Neural cell (in vitro differentiated cells): ENCODE measurements at regions not wholly inside any gene's neighbourhood (a gene's known extent, or its start where the extent isn't known, plus 50 kb on each side); places are given as distances from the start of the nearest gene placed in this dataset.

ENCODE experiments used
- CTCF ChIP-seq: fragments of 450-650 bp; IDR thresholded peaks from 2 replicates; pipeline ENCODE4 v1.5.1; 2014; ENCODE audit warnings: antibody characterized with exemption, mild to moderate bottlenecking, moderate library complexity; ENCODE audit not compliant: poor library complexity, severe bottlenecking
- EP300 ChIP-seq: fragments of 450-650 bp; conservative IDR thresholded peaks from 2 replicates; pipeline ENCODE4 v1.6.1; 2014; ENCODE audit warnings: antibody characterized with exemption, mild to moderate bottlenecking, moderate library complexity; ENCODE audit not compliant: poor library complexity, severe bottlenecking
- EZH2 ChIP-seq: fragments of 200-600, 300-800 bp; shearing (Covaris generic), sonication (generic); IDR thresholded peaks from 2 replicates; pipeline ENCODE4 v1.6.1; 2014; ENCODE audit warnings: antibody characterized with exemption, low read length, borderline replicate concordance, mild to moderate bottlenecking; ENCODE audit not compliant: insufficient read depth, poor library complexity, severe bottlenecking
- MXI1 ChIP-seq: fragments of 450-650 bp; conservative IDR thresholded peaks from 2 replicates; pipeline ENCODE4 v1.6.1; 2014; ENCODE audit warnings: antibody characterized with exemption, mild to moderate bottlenecking; ENCODE audit not compliant: poor library complexity, severe bottlenecking
- POLR2AphosphoS5 ChIP-seq: IDR thresholded peaks from 2 replicates; pipeline ENCODE4 v1.6.1; 2012
- RAD21 ChIP-seq: fragments of 450-650 bp; conservative IDR thresholded peaks from 2 replicates; pipeline ENCODE4 v1.6.1; 2014; ENCODE audit warnings: antibody characterized with exemption, mild to moderate bottlenecking, moderate library complexity
- REST ChIP-seq: IDR thresholded peaks from 2 replicates; pipeline ENCODE4 v1.6.1; 2012; ENCODE audit warnings: borderline replicate concordance
- TAF1 ChIP-seq: IDR thresholded peaks from 2 replicates; pipeline ENCODE4 v1.6.1; 2012; ENCODE audit warnings: low read depth

- TF ChIP-seq CTCF (no peak), RAD21 (no peak), REST (no peak), EZH2 (no peak), TAF1 (no peak), POLR2AphosphoS5 (no peak), MXI1 (no peak), EP300 (no peak)
Measured at GRCh38 chr7:36088553-36088952, 64.5 kb upstream of the EEPD1 start.
